Neural cell (in vitro differentiated cells): ENCODE measurements at regions not wholly inside any gene's neighbourhood (a gene's known extent, or its start where the extent isn't known, plus 50 kb on each side); places are given as distances from the start of the nearest gene placed in this dataset.

Experiments
- H2AFZ ChIP-seq: fragments of 200-600, 300-800 bp; sonication (generic), shearing (Covaris generic); 2 replicates; pipeline ENCODE4 v1.6.0; 2014; ENCODE audit warnings: low read depth, mild to moderate bottlenecking, antibody characterized with exemption, low read length, moderate library complexity
- H3F3A ChIP-seq: fragments of 200-600 bp; shearing (Covaris generic); 2 replicates; pipeline ENCODE4 v1.6.1; 2016; ENCODE audit warnings: mild to moderate bottlenecking, moderate library complexity, mixed read lengths, antibody characterized with exemption, low read length; ENCODE audit not compliant: insufficient read depth, poor library complexity, severe bottlenecking
- H3K27ac ChIP-seq: fragments of 200-600, 300-800 bp; sonication (generic), shearing (Covaris generic); 2 replicates; pipeline ENCODE4 v1.5.1; 2014; ENCODE audit warnings: mild to moderate bottlenecking, low read length, moderate library complexity
- H3K27me3 ChIP-seq: fragments of 300-800, 200-600 bp; sonication (generic), shearing (Covaris generic); 2 replicates; pipeline ENCODE4 v1.6.0; 2014; ENCODE audit warnings: mild to moderate bottlenecking, low read depth, low read length, moderate library complexity; ENCODE audit not compliant: insufficient read depth
- H3K36me3 ChIP-seq: fragments of 300-800, 200-600 bp; sonication (generic), shearing (Covaris generic); 2 replicates; pipeline ENCODE4 v1.5.1; 2014; ENCODE audit warnings: mild to moderate bottlenecking, antibody characterized with exemption, low read length, moderate library complexity; ENCODE audit not compliant: insufficient read depth
- H3K4me2 ChIP-seq: fragments of 300-800, 200-600 bp; sonication (generic), shearing (Covaris generic); 2 replicates; pipeline ENCODE4 v1.6.0; 2014; ENCODE audit warnings: mild to moderate bottlenecking, low read length
- H3K4me3 ChIP-seq: fragments of 300-800, 200-600 bp; sonication (generic), shearing (Covaris generic); 2 replicates; pipeline ENCODE4 v1.5.1; 2014; ENCODE audit warnings: mild to moderate bottlenecking, low read length, moderate library complexity
- H3K79me2 ChIP-seq: fragments of 200-600 bp; shearing (Covaris generic); replicated peaks from 2 replicates; pipeline ENCODE4 v1.6.0; 2014; ENCODE audit warnings: mild to moderate bottlenecking, low read length, moderate library complexity; ENCODE audit not compliant: insufficient read depth
- H3K9ac ChIP-seq: fragments of 300-800, 200-600 bp; sonication (generic), shearing (Covaris generic); 2 replicates; pipeline ENCODE4 v1.6.1; 2016; ENCODE audit warnings: mild to moderate bottlenecking, low read length, mixed read lengths
- H3K9me2 ChIP-seq: fragments of 200-600 bp; shearing (Covaris generic); 2 replicates; pipeline ENCODE4 v1.6.1; 2016; ENCODE audit warnings: mild to moderate bottlenecking, low read length, mixed read lengths; ENCODE audit not compliant: insufficient read depth
- H3K9me3 ChIP-seq: fragments of 200-600, 300-800 bp; sonication (generic), shearing (Covaris generic); 2 replicates; pipeline ENCODE4 v1.6.1; 2016; ENCODE audit warnings: mild to moderate bottlenecking, mixed run types, low read length, moderate library complexity, mixed read lengths
- H4K20me1 ChIP-seq: fragments of 200-600 bp; shearing (Covaris generic); 2 replicates; pipeline ENCODE4 v1.6.1; 2016; ENCODE audit warnings: mild to moderate bottlenecking, mixed run types; ENCODE audit not compliant: insufficient read depth
- CTCF ChIP-seq: fragments of 450-650 bp; IDR thresholded peaks from 2 replicates; pipeline ENCODE4 v1.5.1; 2014; ENCODE audit warnings: antibody characterized with exemption, mild to moderate bottlenecking, moderate library complexity; ENCODE audit not compliant: poor library complexity, severe bottlenecking
- EP300 ChIP-seq: fragments of 450-650 bp; conservative IDR thresholded peaks from 2 replicates; pipeline ENCODE4 v1.6.1; 2014; ENCODE audit warnings: antibody characterized with exemption, mild to moderate bottlenecking, moderate library complexity; ENCODE audit not compliant: poor library complexity, severe bottlenecking
- EZH2 ChIP-seq: fragments of 200-600, 300-800 bp; shearing (Covaris generic), sonication (generic); IDR thresholded peaks from 2 replicates; pipeline ENCODE4 v1.6.1; 2014; ENCODE audit warnings: antibody characterized with exemption, low read length, borderline replicate concordance, mild to moderate bottlenecking; ENCODE audit not compliant: insufficient read depth, poor library complexity, severe bottlenecking
- MXI1 ChIP-seq: fragments of 450-650 bp; conservative IDR thresholded peaks from 2 replicates; pipeline ENCODE4 v1.6.1; 2014; ENCODE audit warnings: antibody characterized with exemption, mild to moderate bottlenecking; ENCODE audit not compliant: poor library complexity, severe bottlenecking
- POLR2AphosphoS5 ChIP-seq: IDR thresholded peaks from 2 replicates; pipeline ENCODE4 v1.6.1; 2012
- RAD21 ChIP-seq: fragments of 450-650 bp; conservative IDR thresholded peaks from 2 replicates; pipeline ENCODE4 v1.6.1; 2014; ENCODE audit warnings: antibody characterized with exemption, mild to moderate bottlenecking, moderate library complexity
- REST ChIP-seq: IDR thresholded peaks from 2 replicates; pipeline ENCODE4 v1.6.1; 2012; ENCODE audit warnings: borderline replicate concordance
- SMC3 ChIP-seq: fragments of 450-650 bp; conservative IDR thresholded peaks from 2 replicates; pipeline ENCODE4 v1.6.1; 2014; ENCODE audit warnings: antibody characterized with exemption, mild to moderate bottlenecking, moderate library complexity; ENCODE audit not compliant: poor library complexity
- TAF1 ChIP-seq: IDR thresholded peaks from 2 replicates; pipeline ENCODE4 v1.6.1; 2012; ENCODE audit warnings: low read depth

- Histone ChIP-seq H3K36me3 (no peaks in the 10 kb centered on the region), H3K9me3 (no peaks in the 10 kb centered on the region), H4K20me1 (no peaks in the 10 kb centered on the region), H3K9ac (no peak overlapping the region), H3F3A (no peaks in the 10 kb centered on the region), H3K4me2 (no peak overlapping the region), H3K4me3 (no peak overlapping the region), H3K79me2 (no peaks in the 10 kb centered on the region), H3K27me3 (no peaks in the 10 kb centered on the region), H3K9me2 (no peaks in the 10 kb centered on the region), H3K27ac (no peak overlapping the region), H2AFZ (no peak overlapping the region)
- TF ChIP-seq SMC3 (no peak), POLR2AphosphoS5 (no peak), CTCF (no peak), TAF1 (no peak), RAD21 (no peak), EZH2 (no peak), MXI1 (no peak), REST (no peak), EP300 (no peak)
Measured at GRCh38 chr7:155207326-155208002, 90.2 kb upstream of the INSIG1 start.

GRCh38 chr7:155208681-155209477, 88.8 kb upstream of the INSIG1 start:
- no peak overlapping the region for H3K4me3 ChIP-seq
- no peaks in the 10 kb centered on the region for H3K9me2 ChIP-seq
- H3K27me3 ChIP-seq: no peaks in the 10 kb centered on the region
- H3K9me3 ChIP-seq: no peaks in the 10 kb centered on the region
- no peaks in the 10 kb centered on the region for H3K36me3 ChIP-seq
- H3K27ac ChIP-seq: no peak overlapping the region
- no peaks in the 10 kb centered on the region for H3F3A ChIP-seq
- TF ChIP-seq EZH2 (no peak), REST (no peak), RAD21 (no peak), EP300 (no peak), SMC3 (no peak), CTCF (no peak), TAF1 (no peak), MXI1 (no peak), POLR2AphosphoS5 (no peak)
- no peaks in the 10 kb centered on the region for H4K20me1 ChIP-seq
- H3K9ac ChIP-seq: no peak overlapping the region
- H3K79me2 ChIP-seq: no peaks in the 10 kb centered on the region
- H2AFZ ChIP-seq: no peak overlapping the region
- no peak overlapping the region for H3K4me2 ChIP-seq
